GM12878 (cell line): ENCODE measurements at regions not wholly inside any gene's neighbourhood (a gene's known extent, or its start where the extent isn't known, plus 50 kb on each side); places are given as distances from the start of the nearest gene placed in this dataset.
A peak's percentile ranks its signal among the peaks of the same experiment; 100 is the strongest.

ENCODE experiments used
- ASH2L ChIP-seq: fragments of 300-600, 200-600 bp; sonication (generic); IDR thresholded peaks from 2 replicates; pipeline ENCODE4 v1.6.1; 2017; ENCODE audit warnings: low read depth, mild to moderate bottlenecking, borderline replicate concordance
- CEBPB ChIP-seq, 2 experiments: fragments of 150-350 bp in 1 of 2; IDR thresholded peaks; 2 replicates each; pipeline ENCODE4 v1.6.1; 2012 to 2014; ENCODE audit warnings: low read depth in 2 of 2, low read length in 2 of 2, borderline replicate concordance in 1 of 2, inconsistent platforms in 1 of 2
- CREB1 ChIP-seq: IDR thresholded peaks from 2 replicates; pipeline ENCODE4 v1.6.1; 2012; ENCODE audit warnings: low read depth, mild to moderate bottlenecking, inconsistent platforms
- EED ChIP-seq: sonication (generic); IDR thresholded peaks from 2 replicates; pipeline ENCODE4 v1.6.1; 2016; ENCODE audit warnings: antibody characterized with exemption, low read depth
- ESRRA ChIP-seq: IDR thresholded peaks from 2 replicates; pipeline ENCODE4 v1.6.1; 2012; ENCODE audit warnings: mild to moderate bottlenecking, low read length, improper control_type of control experiment
- IKZF2 ChIP-seq, 2 experiments: fragments of 450-650 bp; IDR thresholded peaks; 2 replicates each; pipeline ENCODE4 v1.6.1; 2017; ENCODE audit warnings: mild to moderate bottlenecking in 2 of 2, moderate library complexity in 2 of 2
- JUNB ChIP-seq: IDR thresholded peaks from 2 replicates; pipeline ENCODE4 v1.6.1; 2016; ENCODE audit warnings: antibody characterized with exemption, mild to moderate bottlenecking
- MEF2A ChIP-seq: IDR thresholded peaks from 2 replicates; pipeline ENCODE4 v1.6.1; 2011; ENCODE audit warnings: low read depth, mild to moderate bottlenecking, low read length, moderate library complexity; ENCODE audit not compliant: insufficient read depth
- MTA2 ChIP-seq: fragments of 450-650 bp; IDR thresholded peaks from 2 replicates; pipeline ENCODE4 v1.6.1; 2016; ENCODE audit warnings: low read depth, mild to moderate bottlenecking, moderate library complexity
- MYB ChIP-seq: fragments of 150-350 bp; IDR thresholded peaks from 2 replicates; pipeline ENCODE4 v1.6.1; 2014; ENCODE audit warnings: mild to moderate bottlenecking, low read depth, low read length, borderline replicate concordance
- NRF1 ChIP-seq: conservative IDR thresholded peaks from 2 replicates; pipeline ENCODE4 v1.6.1; 2011; ENCODE audit warnings: mild to moderate bottlenecking, low read depth, low read length, improper control_type of control experiment
- RAD51 ChIP-seq: fragments of 450-650 bp; IDR thresholded peaks from 2 replicates; pipeline ENCODE4 v1.6.1; 2016; ENCODE audit warnings: moderate library complexity, mild to moderate bottlenecking, inconsistent platforms
- RCOR1 ChIP-seq: conservative IDR thresholded peaks from 2 replicates; pipeline ENCODE4 v1.6.1; 2012; ENCODE audit warnings: low read depth, low read length, improper control_type of control experiment
- RFX5 ChIP-seq: IDR thresholded peaks from 2 replicates; pipeline ENCODE4 v1.6.1; 2011; ENCODE audit warnings: low read depth, low read length, improper control_type of control experiment
- RUNX3 ChIP-seq: IDR thresholded peaks from 2 replicates; pipeline ENCODE4 v1.6.1; 2012; ENCODE audit warnings: low read length, inconsistent platforms
- SRF ChIP-seq, 2 experiments: IDR thresholded peaks; 2 replicates each; pipeline ENCODE4 v1.6.1; 2011; ENCODE audit warnings: low read depth in 2 of 2, low read length in 2 of 2, mild to moderate bottlenecking in 1 of 2, moderate library complexity in 1 of 2
- SUZ12 ChIP-seq: fragments of 200-600 bp; sonication (generic); IDR thresholded peaks from one replicate; pipeline ENCODE4 v1.6.1; 2018; ENCODE audit warnings: antibody characterized with exemption, mild to moderate bottlenecking; ENCODE audit not compliant: unreplicated experiment
- YBX1 ChIP-seq: fragments of 450-650 bp; IDR thresholded peaks from 2 replicates; pipeline ENCODE4 v1.6.1; 2016; ENCODE audit warnings: antibody characterized with exemption
- YY1 ChIP-seq: IDR thresholded peaks from 2 replicates; pipeline ENCODE4 v1.6.1; 2011; ENCODE audit warnings: low read depth, mild to moderate bottlenecking, low read length
- ZNF384 ChIP-seq: IDR thresholded peaks from 2 replicates; pipeline ENCODE4 v1.6.1; 2012; ENCODE audit warnings: low read depth, mild to moderate bottlenecking, low read length, improper control_type of control experiment, borderline replicate concordance
- ZNF622 ChIP-seq: fragments of 450-650 bp; IDR thresholded peaks from 2 replicates; pipeline ENCODE4 v1.6.1; 2017; ENCODE audit warnings: mild to moderate bottlenecking, inconsistent platforms
- TF ChIP-seq, protein P1 (sequence below): fragments of 450-650 bp; IDR thresholded peaks from 2 replicates; pipeline ENCODE4 v1.6.1; 2018; ENCODE audit warnings: borderline replicate concordance, mild to moderate bottlenecking; ENCODE audit not compliant: partially characterized antibody
- TF ChIP-seq, protein P2 (sequence below): IDR thresholded peaks from 2 replicates; pipeline ENCODE4 v1.6.1; 2011; ENCODE audit warnings: low read depth, low read length, improper control_type of control experiment, borderline replicate concordance
- TF ChIP-seq, protein P3 (sequence below): fragments of 450-650 bp; IDR thresholded peaks from 2 replicates; pipeline ENCODE4 v1.6.1; 2017; ENCODE audit warnings: mild to moderate bottlenecking, moderate library complexity
- TF ChIP-seq, protein P4 (sequence below): IDR thresholded peaks from 2 replicates; pipeline ENCODE4 v1.6.1; 2012; ENCODE audit warnings: low read depth, low read length, improper control_type of control experiment

DNA sequence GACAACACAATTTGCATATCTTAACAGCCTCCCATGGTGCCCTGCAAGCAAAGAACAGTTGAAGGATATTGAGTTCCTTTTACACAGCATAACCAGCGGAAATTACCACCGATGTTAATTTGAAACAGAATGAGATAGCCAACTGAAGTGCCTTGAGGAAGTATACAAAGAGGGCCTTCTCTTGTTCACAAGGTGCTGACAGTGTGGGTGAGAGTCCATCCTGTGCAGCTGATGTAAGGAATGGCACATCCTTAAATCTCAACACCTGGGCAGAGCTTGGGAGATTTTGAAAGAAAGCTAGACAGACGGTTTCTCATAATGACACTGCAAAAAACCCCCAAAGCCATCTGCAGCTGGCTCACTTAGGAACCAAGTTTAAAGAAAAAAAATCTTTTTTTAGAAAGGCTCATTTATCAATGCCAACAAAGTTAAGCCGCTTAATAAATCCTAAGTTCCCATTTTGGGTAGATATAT is 818.6 kb downstream of the KCNJ2 start (continued):
- TF ChIP-seq JUNB = peak; percentile 82
- TF ChIP-seq YY1 = 0 out of 2 replicates have a peak, but pooled peaks have one; percentile 11
- TF ChIP-seq RUNX3 = no peak; the same call in 1 of the 2 replicates
- TF ChIP-seq ZNF384 = no peak
- no peak for TF ChIP-seq ESRRA
- no peak for TF ChIP-seq SUZ12
- TF ChIP-seq RCOR1 = no peak
- peak; percentile 75; the same call in 1 of the 2 replicates for TF ChIP-seq MYB
- peak; percentile 26; the same call in 1 of the 2 replicates for TF ChIP-seq MTA2
- no peak for TF ChIP-seq CEBPB (IDR thresholded peaks at IDR 0.05; ENCODE audit: borderline replicate concordance in 1 of 2, low read depth in 2 of 2, low read length in 2 of 2)
- TF ChIP-seq RFX5 = no peak
- TF ChIP-seq, protein P1, sequence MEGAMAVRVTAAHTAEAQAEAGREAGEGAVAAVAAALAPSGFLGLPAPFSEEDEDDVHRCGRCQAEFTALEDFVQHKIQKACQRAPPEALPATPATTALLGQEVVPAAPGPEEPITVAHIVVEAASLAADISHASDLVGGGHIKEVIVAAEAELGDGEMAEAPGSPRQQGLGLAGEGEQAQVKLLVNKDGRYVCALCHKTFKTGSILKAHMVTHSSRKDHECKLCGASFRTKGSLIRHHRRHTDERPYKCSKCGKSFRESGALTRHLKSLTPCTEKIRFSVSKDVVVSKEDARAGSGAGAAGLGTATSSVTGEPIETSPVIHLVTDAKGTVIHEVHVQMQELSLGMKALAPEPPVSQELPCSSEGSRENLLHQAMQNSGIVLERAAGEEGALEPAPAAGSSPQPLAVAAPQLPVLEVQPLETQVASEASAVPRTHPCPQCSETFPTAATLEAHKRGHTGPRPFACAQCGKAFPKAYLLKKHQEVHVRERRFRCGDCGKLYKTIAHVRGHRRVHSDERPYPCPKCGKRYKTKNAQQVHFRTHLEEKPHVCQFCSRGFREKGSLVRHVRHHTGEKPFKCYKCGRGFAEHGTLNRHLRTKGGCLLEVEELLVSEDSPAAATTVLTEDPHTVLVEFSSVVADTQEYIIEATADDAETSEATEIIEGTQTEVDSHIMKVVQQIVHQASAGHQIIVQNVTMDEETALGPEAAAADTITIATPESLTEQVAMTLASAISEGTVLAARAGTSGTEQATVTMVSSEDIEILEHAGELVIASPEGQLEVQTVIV = no peak
- no peak for TF ChIP-seq RAD51
- TF ChIP-seq NRF1 = no peak
- TF ChIP-seq, protein P2, sequence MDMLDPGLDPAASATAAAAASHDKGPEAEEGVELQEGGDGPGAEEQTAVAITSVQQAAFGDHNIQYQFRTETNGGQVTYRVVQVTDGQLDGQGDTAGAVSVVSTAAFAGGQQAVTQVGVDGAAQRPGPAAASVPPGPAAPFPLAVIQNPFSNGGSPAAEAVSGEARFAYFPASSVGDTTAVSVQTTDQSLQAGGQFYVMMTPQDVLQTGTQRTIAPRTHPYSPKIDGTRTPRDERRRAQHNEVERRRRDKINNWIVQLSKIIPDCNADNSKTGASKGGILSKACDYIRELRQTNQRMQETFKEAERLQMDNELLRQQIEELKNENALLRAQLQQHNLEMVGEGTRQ = no peak
- 0 out of 2 replicates have a peak, but pooled peaks have one; percentile 28 for TF ChIP-seq CREB1
- no peak for TF ChIP-seq SRF (IDR thresholded peaks at IDR 0.05; ENCODE audit: low read depth in 2 of 2, low read length in 2 of 2)
- TF ChIP-seq EED = peak; percentile 91; the same call in 1 of the 2 replicates
- TF ChIP-seq ASH2L = no peak
- TF ChIP-seq IKZF2 (IDR thresholded peaks at IDR 0.05) = peak; percentile 80 to 85
- no peak for TF ChIP-seq ZNF622
- 0 out of 2 replicates have a peak, but pooled peaks have one; percentile 18 for TF ChIP-seq MEF2A
- TF ChIP-seq, protein P3, sequence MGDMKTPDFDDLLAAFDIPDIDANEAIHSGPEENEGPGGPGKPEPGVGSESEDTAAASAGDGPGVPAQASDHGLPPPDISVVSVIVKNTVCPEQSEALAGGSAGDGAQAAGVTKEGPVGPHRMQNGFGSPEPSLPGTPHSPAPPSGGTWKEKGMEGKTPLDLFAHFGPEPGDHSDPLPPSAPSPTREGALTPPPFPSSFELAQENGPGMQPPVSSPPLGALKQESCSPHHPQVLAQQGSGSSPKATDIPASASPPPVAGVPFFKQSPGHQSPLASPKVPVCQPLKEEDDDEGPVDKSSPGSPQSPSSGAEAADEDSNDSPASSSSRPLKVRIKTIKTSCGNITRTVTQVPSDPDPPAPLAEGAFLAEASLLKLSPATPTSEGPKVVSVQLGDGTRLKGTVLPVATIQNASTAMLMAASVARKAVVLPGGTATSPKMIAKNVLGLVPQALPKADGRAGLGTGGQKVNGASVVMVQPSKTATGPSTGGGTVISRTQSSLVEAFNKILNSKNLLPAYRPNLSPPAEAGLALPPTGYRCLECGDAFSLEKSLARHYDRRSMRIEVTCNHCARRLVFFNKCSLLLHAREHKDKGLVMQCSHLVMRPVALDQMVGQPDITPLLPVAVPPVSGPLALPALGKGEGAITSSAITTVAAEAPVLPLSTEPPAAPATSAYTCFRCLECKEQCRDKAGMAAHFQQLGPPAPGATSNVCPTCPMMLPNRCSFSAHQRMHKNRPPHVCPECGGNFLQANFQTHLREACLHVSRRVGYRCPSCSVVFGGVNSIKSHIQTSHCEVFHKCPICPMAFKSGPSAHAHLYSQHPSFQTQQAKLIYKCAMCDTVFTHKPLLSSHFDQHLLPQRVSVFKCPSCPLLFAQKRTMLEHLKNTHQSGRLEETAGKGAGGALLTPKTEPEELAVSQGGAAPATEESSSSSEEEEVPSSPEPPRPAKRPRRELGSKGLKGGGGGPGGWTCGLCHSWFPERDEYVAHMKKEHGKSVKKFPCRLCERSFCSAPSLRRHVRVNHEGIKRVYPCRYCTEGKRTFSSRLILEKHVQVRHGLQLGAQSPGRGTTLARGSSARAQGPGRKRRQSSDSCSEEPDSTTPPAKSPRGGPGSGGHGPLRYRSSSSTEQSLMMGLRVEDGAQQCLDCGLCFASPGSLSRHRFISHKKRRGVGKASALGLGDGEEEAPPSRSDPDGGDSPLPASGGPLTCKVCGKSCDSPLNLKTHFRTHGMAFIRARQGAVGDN = no peak
- no peak for TF ChIP-seq YBX1
- TF ChIP-seq, protein P4, sequence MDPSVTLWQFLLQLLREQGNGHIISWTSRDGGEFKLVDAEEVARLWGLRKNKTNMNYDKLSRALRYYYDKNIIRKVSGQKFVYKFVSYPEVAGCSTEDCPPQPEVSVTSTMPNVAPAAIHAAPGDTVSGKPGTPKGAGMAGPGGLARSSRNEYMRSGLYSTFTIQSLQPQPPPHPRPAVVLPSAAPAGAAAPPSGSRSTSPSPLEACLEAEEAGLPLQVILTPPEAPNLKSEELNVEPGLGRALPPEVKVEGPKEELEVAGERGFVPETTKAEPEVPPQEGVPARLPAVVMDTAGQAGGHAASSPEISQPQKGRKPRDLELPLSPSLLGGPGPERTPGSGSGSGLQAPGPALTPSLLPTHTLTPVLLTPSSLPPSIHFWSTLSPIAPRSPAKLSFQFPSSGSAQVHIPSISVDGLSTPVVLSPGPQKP = no peak
